ENCODE measurements at regions not wholly inside any gene's neighbourhood (a gene's known extent, or its start where the extent isn't known, plus 50 kb on each side); places are given as distances from the start of the nearest gene placed in this dataset.

- WGBS (ENCODE audit: insufficient coverage, low coverage, low lambda C conversion rate, missing lambda C conversion rate), result 39% methylated on average over 4 of the region's 5 CpGs
- no peak overlapping the region for H3K27ac ChIP-seq
- intact Hi-C loops (cut with DNase I), result no loop called here
- ATAC-seq (no peak), DNase-seq (no peak)
- H3K27me3 ChIP-seq, result no peaks in the 10 kb centered on the region
- H3K4me3 ChIP-seq, result no peak overlapping the region
- H3K36me3 ChIP-seq, result no peaks in the 10 kb centered on the region
- H3K9me3 ChIP-seq, result no peaks in the 10 kb centered on the region
- peaks cover 0 to 9% (median 1%) of the 10 kb centered on the region in 4 donors for H3K4me1 ChIP-seq
- TF ChIP-seq POLR2A (IDR thresholded peaks at IDR 0.05), result no peak
- no peak for TF ChIP-seq CTCF (IDR thresholded peaks at IDR 0.05)
Measured at GRCh38 chr9:607417-607816, 234.1 kb upstream of the DMRT1 start.

GRCh38 chr9:613771-614347, 227.6 kb upstream of the DMRT1 start:
- Histone ChIP-seq H3K4me1 (peaks cover 0 to 29% (median 3%) of the 10 kb centered on the region in 4 donors), H3K4me3 (no peak overlapping the region), H3K27ac (peak overlapping the region in 1 of 3 donors; percentile 12), H3K9me3 (no peaks in the 10 kb centered on the region), H3K36me3 (no peaks in the 10 kb centered on the region), H3K27me3 (no peaks in the 10 kb centered on the region)
- intact Hi-C loops (cut with DNase I), result loop anchor here in 1 of 2 donors (5.0 kb wide), 1 partner anchor 148 kb away; no protein-coding TSS in a partner anchor
- TF ChIP-seq CTCF (IDR thresholded peaks at IDR 0.05), result peak; percentile 85 to 92 (median 87)
- no peak for TF ChIP-seq POLR2A (IDR thresholded peaks at IDR 0.05)
- WGBS (ENCODE audit: insufficient coverage, low coverage, low lambda C conversion rate, missing lambda C conversion rate), result 3% methylated on average over 7 of the region's 7 CpGs
- ATAC-seq (peak; percentile 94 to 98 (median 96)), DNase-seq (peak; percentile 75 to 81 (median 81))

GRCh38 chr9:614431-614830, 227.1 kb upstream of the DMRT1 start:
- Histone ChIP-seq H3K4me1 (peaks cover 0 to 29% (median 3%) of the 10 kb centered on the region in 4 donors), H3K27ac (peak overlapping the region in 1 of 3 donors; percentile 12), H3K36me3 (no peaks in the 10 kb centered on the region), H3K4me3 (no peak overlapping the region), H3K9me3 (no peaks in the 10 kb centered on the region), H3K27me3 (no peaks in the 10 kb centered on the region)
- no peak for TF ChIP-seq CTCF (IDR thresholded peaks at IDR 0.05)
- no peak for TF ChIP-seq POLR2A (IDR thresholded peaks at IDR 0.05)
- intact Hi-C loops (cut with DNase I), result loop anchor here in 1 of 2 donors (5.0 kb wide), 1 partner anchor 148 kb away; no protein-coding TSS in a partner anchor
- 30% methylated on average over 2 of the region's 4 CpGs for WGBS (ENCODE audit: insufficient coverage, low coverage, low lambda C conversion rate, missing lambda C conversion rate)
- DNase-seq (peak in 1 of 3 donors; percentile 28), ATAC-seq (peak in 3 of 4 donors; percentile 13 to 30 (median 28))

- Histone ChIP-seq H3K9me3 (no peaks in the 10 kb centered on the region), H3K4me3 (no peak overlapping the region), H3K27me3 (no peaks in the 10 kb centered on the region), H3K27ac (no peak overlapping the region), H3K4me1 (peaks cover 0 to 29% (median 3%) of the 10 kb centered on the region in 4 donors), H3K36me3 (no peaks in the 10 kb centered on the region)
- ATAC-seq, result no peak
- WGBS (ENCODE audit: insufficient coverage, low coverage, low lambda C conversion rate, missing lambda C conversion rate), result 88% methylated on average over 3 of the region's 3 CpGs
- TF ChIP-seq POLR2A (IDR thresholded peaks at IDR 0.05) (no peak), CTCF (IDR thresholded peaks at IDR 0.05) (no peak)
- DNase-seq, result no peak
- intact Hi-C loops (cut with DNase I), result no loop called here
Measured at GRCh38 chr9:615756-616155, 225.7 kb upstream of the DMRT1 start.
